Loucy (cell line): ENCODE measurements at regions not wholly inside any gene's neighbourhood (a gene's known extent, or its start where the extent isn't known, plus 50 kb on each side); places are given as distances from the start of the nearest gene placed in this dataset.

ENCODE experiments used
- H2AFZ ChIP-seq: fragments of 200-600 bp; sonication (generic); 2 replicates; pipeline ENCODE4 v1.6.0; 2016; ENCODE audit warnings: antibody characterized with exemption, mild to moderate bottlenecking, low read length, moderate library complexity
- H3F3A ChIP-seq: fragments of 200-600 bp; 2 replicates; pipeline ENCODE4 v1.6.0; 2016; ENCODE audit warnings: antibody characterized with exemption, low read depth, mild to moderate bottlenecking
- H3K27me3 ChIP-seq: fragments of 200-600 bp; sonication (generic); 2 replicates; pipeline ENCODE4 v1.6.1; 2014; ENCODE audit warnings: low read length, mild to moderate bottlenecking; ENCODE audit not compliant: insufficient read depth, poor library complexity, severe bottlenecking
- H3K36me3 ChIP-seq: fragments of 200-600 bp; sonication (generic); 2 replicates; pipeline ENCODE4 v1.6.1; 2016; ENCODE audit warnings: low read length; ENCODE audit not compliant: insufficient read depth
- H3K4me1 ChIP-seq: fragments of 200-600 bp; sonication (generic); 2 replicates; pipeline ENCODE4 v1.5.1; 2014; ENCODE audit warnings: low read length, mild to moderate bottlenecking; ENCODE audit not compliant: insufficient read depth, poor library complexity, severe bottlenecking
- H3K4me2 ChIP-seq: fragments of 200-600 bp; sonication (generic); 2 replicates; pipeline ENCODE4 v1.6.0; 2014; ENCODE audit warnings: antibody characterized with exemption, low read length, low read depth, mild to moderate bottlenecking; ENCODE audit not compliant: poor library complexity, severe bottlenecking
- H3K4me3 ChIP-seq: fragments of 200-600 bp; sonication (generic); 2 replicates; pipeline ENCODE4 v1.5.1; 2014; ENCODE audit warnings: low read length, mild to moderate bottlenecking, mixed read lengths; ENCODE audit not compliant: poor library complexity, severe bottlenecking
- H3K79me2 ChIP-seq: fragments of 200-600 bp; sonication (generic); 2 replicates; pipeline ENCODE4 v1.6.1; 2014; ENCODE audit warnings: low read length; ENCODE audit not compliant: insufficient read depth
- H3K9ac ChIP-seq: fragments of 200-600 bp; sonication (generic); 2 replicates; pipeline ENCODE4 v1.6.0; 2014; ENCODE audit warnings: mild to moderate bottlenecking, low read depth, low read length, moderate library complexity; ENCODE audit not compliant: poor library complexity, severe bottlenecking
- H3K9me2 ChIP-seq: fragments of 200-600 bp; sonication (generic); replicated peaks from 2 replicates; pipeline ENCODE4 v1.6.1; 2016; ENCODE audit warnings: low read depth, low read length, mixed read lengths
- H3K9me3 ChIP-seq: fragments of 200-600 bp; sonication (generic); 2 replicates; pipeline ENCODE4 v1.6.1; 2014; ENCODE audit warnings: mild to moderate bottlenecking, antibody characterized with exemption, low read length, low read depth; ENCODE audit not compliant: insufficient read depth
- H4K20me1 ChIP-seq: fragments of 200-600 bp; sonication (generic); 2 replicates; pipeline ENCODE4 v1.6.0; 2014; ENCODE audit warnings: antibody characterized with exemption, low read length, mild to moderate bottlenecking; ENCODE audit not compliant: insufficient read depth, poor library complexity, severe bottlenecking
- EZH2phosphoT487 ChIP-seq: fragments of 200-600 bp; IDR thresholded peaks from 2 replicates; pipeline ENCODE4 v1.6.1; 2018; ENCODE audit warnings: antibody characterized with exemption, mild to moderate bottlenecking, moderate library complexity, borderline replicate concordance
- TF ChIP-seq, protein P1 (sequence below): fragments of 200-600 bp; sonication (generic); conservative IDR thresholded peaks from 2 replicates; pipeline ENCODE4 v1.5.1; 2014; ENCODE audit warnings: mild to moderate bottlenecking, antibody characterized with exemption, low read length

DNA sequence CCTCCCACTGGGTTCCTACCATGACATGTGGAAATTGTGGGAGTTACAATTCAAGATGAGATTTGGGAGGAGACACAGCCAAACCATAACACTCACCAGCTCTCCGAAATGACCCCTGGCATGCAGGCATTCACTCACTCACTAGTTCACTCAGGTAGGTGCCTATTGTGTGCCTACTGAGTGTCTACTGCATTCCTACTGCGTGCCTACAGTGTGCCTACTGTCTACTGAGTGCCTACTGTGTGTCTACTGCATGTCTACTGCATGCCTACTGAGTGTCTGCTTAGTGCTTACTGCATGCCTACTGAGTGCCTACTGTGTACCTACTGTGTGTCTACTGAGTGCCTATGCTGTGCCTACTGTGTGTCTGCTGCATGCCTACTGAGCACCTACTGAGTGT is 71.7 kb upstream of the FZD10 start:
- H3K4me3 ChIP-seq = no peak overlapping the region

DNA sequence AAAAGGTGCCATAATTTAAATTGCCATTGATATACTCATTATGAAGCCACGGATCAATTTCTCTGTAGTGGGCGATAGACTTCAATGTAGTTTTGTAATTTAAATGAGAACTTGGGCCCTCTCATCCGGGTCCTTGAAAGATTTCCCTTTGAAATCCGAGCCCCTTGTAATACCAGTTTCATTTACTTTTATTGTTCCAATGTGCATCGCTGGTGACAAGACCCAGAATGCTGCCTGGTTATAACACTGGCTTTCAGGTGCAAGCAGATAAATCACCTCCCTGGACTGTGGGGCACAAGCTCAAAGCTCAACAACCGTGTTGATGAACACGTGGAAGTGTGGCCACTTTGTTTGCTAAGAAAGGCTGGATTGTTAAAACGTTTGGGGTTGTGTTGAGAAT is 68.9 kb upstream of the FZD10 start:
- no peaks in the 10 kb centered on the region for H3K9me3 ChIP-seq
- no peaks in the 10 kb centered on the region for H3K79me2 ChIP-seq
- H4K20me1 ChIP-seq = no peaks in the 10 kb centered on the region
- H2AFZ ChIP-seq = no peak overlapping the region
- no peaks in the 10 kb centered on the region for H3K36me3 ChIP-seq
- no peak overlapping the region for H3K9ac ChIP-seq
- no peak for TF ChIP-seq EZH2phosphoT487
- no peak overlapping the region for H3K4me2 ChIP-seq
- H3K4me3 ChIP-seq = no peak overlapping the region
- no peaks in the 10 kb centered on the region for H3K27me3 ChIP-seq
- no peaks in the 10 kb centered on the region for H3K9me2 ChIP-seq
- no peaks in the 10 kb centered on the region for H3F3A ChIP-seq
- H3K4me1 ChIP-seq = no peaks in the 10 kb centered on the region

More for the DNA sequence above, 71.7 kb upstream of the FZD10 start:
- Histone ChIP-seq H3F3A (0 out of 2 replicates have a peak, but pooled peaks cover 2% of the 10 kb centered on the region), H2AFZ (no peak overlapping the region), H3K4me2 (no peak overlapping the region), H3K9ac (no peak overlapping the region), H3K4me1 (peaks cover 27% of the 10 kb centered on the region), H3K9me2 (no peaks in the 10 kb centered on the region), H3K36me3 (no peaks in the 10 kb centered on the region), H3K9me3 (no peaks in the 10 kb centered on the region), H3K79me2 (no peaks in the 10 kb centered on the region), H4K20me1 (no peaks in the 10 kb centered on the region), H3K27me3 (no peaks in the 10 kb centered on the region)
- TF ChIP-seq, protein P1, sequence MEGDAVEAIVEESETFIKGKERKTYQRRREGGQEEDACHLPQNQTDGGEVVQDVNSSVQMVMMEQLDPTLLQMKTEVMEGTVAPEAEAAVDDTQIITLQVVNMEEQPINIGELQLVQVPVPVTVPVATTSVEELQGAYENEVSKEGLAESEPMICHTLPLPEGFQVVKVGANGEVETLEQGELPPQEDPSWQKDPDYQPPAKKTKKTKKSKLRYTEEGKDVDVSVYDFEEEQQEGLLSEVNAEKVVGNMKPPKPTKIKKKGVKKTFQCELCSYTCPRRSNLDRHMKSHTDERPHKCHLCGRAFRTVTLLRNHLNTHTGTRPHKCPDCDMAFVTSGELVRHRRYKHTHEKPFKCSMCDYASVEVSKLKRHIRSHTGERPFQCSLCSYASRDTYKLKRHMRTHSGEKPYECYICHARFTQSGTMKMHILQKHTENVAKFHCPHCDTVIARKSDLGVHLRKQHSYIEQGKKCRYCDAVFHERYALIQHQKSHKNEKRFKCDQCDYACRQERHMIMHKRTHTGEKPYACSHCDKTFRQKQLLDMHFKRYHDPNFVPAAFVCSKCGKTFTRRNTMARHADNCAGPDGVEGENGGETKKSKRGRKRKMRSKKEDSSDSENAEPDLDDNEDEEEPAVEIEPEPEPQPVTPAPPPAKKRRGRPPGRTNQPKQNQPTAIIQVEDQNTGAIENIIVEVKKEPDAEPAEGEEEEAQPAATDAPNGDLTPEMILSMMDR = no peak
- TF ChIP-seq EZH2phosphoT487 = no peak

- TF ChIP-seq EZH2phosphoT487 = no peak
- TF ChIP-seq, protein P1 = no peak
- Histone ChIP-seq H3K36me3 (no peaks in the 10 kb centered on the region), H3K4me1 (no peaks in the 10 kb centered on the region), H3K4me3 (no peak overlapping the region), H3K27me3 (no peaks in the 10 kb centered on the region), H3K9me2 (no peaks in the 10 kb centered on the region), H3K9ac (no peak overlapping the region), H3K79me2 (no peaks in the 10 kb centered on the region), H2AFZ (no peak overlapping the region), H4K20me1 (no peaks in the 10 kb centered on the region), H3K4me2 (no peak overlapping the region), H3F3A (no peaks in the 10 kb centered on the region), H3K9me3 (no peaks in the 10 kb centered on the region)
Observed at GRCh38 chr12:130097342-130097741, 64.9 kb upstream of the FZD10 start.

- TF ChIP-seq EZH2phosphoT487 = no peak
- TF ChIP-seq, protein P1 = no peak
- no peaks in the 10 kb centered on the region for H3K36me3 ChIP-seq
- no peaks in the 10 kb centered on the region for H3K4me1 ChIP-seq
- H3K4me2 ChIP-seq = no peak overlapping the region
- H2AFZ ChIP-seq = no peak overlapping the region
- H4K20me1 ChIP-seq = no peaks in the 10 kb centered on the region
- H3K27me3 ChIP-seq = no peaks in the 10 kb centered on the region
- H3K79me2 ChIP-seq = no peaks in the 10 kb centered on the region
- H3K9me2 ChIP-seq = no peaks in the 10 kb centered on the region
- H3K9me3 ChIP-seq = no peaks in the 10 kb centered on the region
- no peaks in the 10 kb centered on the region for H3F3A ChIP-seq
- no peak overlapping the region for H3K9ac ChIP-seq
- H3K4me3 ChIP-seq = no peak overlapping the region
Observed at GRCh38 chr12:130097798-130098255, 64.4 kb upstream of the FZD10 start.
